ENCODE measurements at regions not wholly inside any gene's neighbourhood (a gene's known extent, or its start where the extent isn't known, plus 50 kb on each side); places are given as distances from the start of the nearest gene placed in this dataset.

- Histone ChIP-seq H3K4me3 (ENCODE audit: control insufficient read depth in 1 of 7, extremely low read depth in 1 of 7, insufficient read depth in 4 of 7, low read depth in 2 of 7, low read length in 6 of 7) (no peak overlapping the region), H3K4me1 (ENCODE audit: control extremely low read depth in 1 of 4, control insufficient read depth in 4 of 4, insufficient read depth in 4 of 4, low read length in 3 of 4) (no peaks in the 10 kb centered on the region), H3K36me3 (ENCODE audit: control insufficient read depth in 4 of 4, insufficient read depth in 4 of 4, low read length in 3 of 4) (no peaks in the 10 kb centered on the region), H3K9me3 (ENCODE audit: control extremely low read depth in 1 of 5, control insufficient read depth in 4 of 5, insufficient read depth in 2 of 5, low read depth in 1 of 5, low read length in 4 of 5) (peaks cover 0 to 1% (median 0%) of the 10 kb centered on the region in 5 experiments), H3K27me3 (replicated peaks in 2 of 5; ENCODE audit: control insufficient read depth in 4 of 5, insufficient read depth in 5 of 5, low read length in 4 of 5) (no peaks in the 10 kb centered on the region), H3K27ac (ENCODE audit: insufficient read depth in 1 of 2, low read depth in 1 of 2, low read length in 2 of 2, poor library complexity in 1 of 2, severe bottlenecking in 2 of 2) (no peak overlapping the region)
- 96% methylated on average over 4 of the region's 4 CpGs for WGBS (ENCODE audit: insufficient coverage)
- ChIA-PET CTCF (no interaction called here), POLR2A (no interaction called here)
- DNase-seq = no peak
Observed at GRCh38 chr5:57655228-57655627, 172.6 kb upstream of the ACTBL2 start.

DNA sequence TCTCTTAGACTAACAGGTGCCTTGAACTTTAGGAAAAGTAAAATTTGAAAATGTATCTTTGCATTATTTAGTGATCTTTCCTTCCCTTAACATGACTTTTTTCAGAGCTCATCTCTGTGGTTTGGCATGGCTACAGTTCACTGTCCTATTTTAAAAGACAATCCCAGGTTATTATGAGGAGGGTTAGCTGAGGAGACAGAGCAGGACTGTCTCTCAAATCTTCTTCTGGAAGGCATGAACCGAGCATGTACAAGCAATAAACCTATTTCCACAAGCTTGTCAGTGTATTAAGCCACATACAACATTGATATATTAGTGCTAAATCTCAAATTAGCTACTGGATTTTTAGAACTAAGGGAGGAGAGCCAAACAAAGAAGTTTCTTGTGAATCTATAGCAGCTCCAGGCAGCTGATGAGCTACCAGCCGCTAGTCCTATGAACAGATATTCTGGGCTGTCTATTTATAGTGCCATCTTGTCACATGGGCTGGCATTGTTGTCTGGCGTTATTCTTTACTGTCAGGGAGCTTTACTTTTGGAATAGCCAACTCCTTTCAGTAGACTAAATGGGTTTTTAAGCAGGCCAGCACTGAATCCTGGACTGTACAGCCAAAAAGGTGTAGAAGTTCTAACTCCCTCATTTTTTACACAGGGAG, 171.2 kb upstream of the ACTBL2 start:
- CTCF ChIA-PET = no interaction called here
- WGBS (ENCODE audit: insufficient coverage) = 100% methylated on average over 2 of the region's 3 CpGs

GRCh38 chr5:57651127-57651526, 168.5 kb upstream of the ACTBL2 start:
- 100% methylated on average over 1 of the region's 1 CpG for WGBS (ENCODE audit: insufficient coverage)
- CTCF ChIA-PET = interaction anchor here (1.5 kb wide), 2 partner anchors 14 to 60 kb away, joined by 3 read pairs; no protein-coding TSS in a partner anchor
- DNase-seq = no peak
- H3K9me3 ChIP-seq (ENCODE audit: control extremely low read depth in 1 of 5, control insufficient read depth in 4 of 5, insufficient read depth in 2 of 5, low read depth in 1 of 5, low read length in 4 of 5) = peaks cover 0 to 15% (median 0%) of the 10 kb centered on the region in 5 experiments
- POLR2A ChIA-PET = no interaction called here
- no peaks in the 10 kb centered on the region for H3K36me3 ChIP-seq (ENCODE audit: control insufficient read depth in 4 of 4, insufficient read depth in 4 of 4, low read length in 3 of 4)
- H3K4me1 ChIP-seq (ENCODE audit: control extremely low read depth in 1 of 4, control insufficient read depth in 4 of 4, insufficient read depth in 4 of 4, low read length in 3 of 4) = no peaks in the 10 kb centered on the region
- no peak overlapping the region for H3K27ac ChIP-seq (ENCODE audit: insufficient read depth in 1 of 2, low read depth in 1 of 2, low read length in 2 of 2, poor library complexity in 1 of 2, severe bottlenecking in 2 of 2)
- no peak overlapping the region for H3K4me3 ChIP-seq (ENCODE audit: control insufficient read depth in 1 of 7, extremely low read depth in 1 of 7, insufficient read depth in 4 of 7, low read depth in 2 of 7, low read length in 6 of 7)
- no peaks in the 10 kb centered on the region for H3K27me3 ChIP-seq (replicated peaks in 2 of 5; ENCODE audit: control insufficient read depth in 4 of 5, insufficient read depth in 5 of 5, low read length in 4 of 5)

More for the DNA sequence above, 171.2 kb upstream of the ACTBL2 start:
- H3K4me1 ChIP-seq (ENCODE audit: control extremely low read depth in 1 of 4, control insufficient read depth in 4 of 4, insufficient read depth in 4 of 4, low read length in 3 of 4) = no peaks in the 10 kb centered on the region
- peaks cover 0 to 7% (median 0%) of the 10 kb centered on the region in 5 experiments for H3K9me3 ChIP-seq (ENCODE audit: control extremely low read depth in 1 of 5, control insufficient read depth in 4 of 5, insufficient read depth in 2 of 5, low read depth in 1 of 5, low read length in 4 of 5)
- H3K4me3 ChIP-seq (ENCODE audit: control insufficient read depth in 1 of 7, extremely low read depth in 1 of 7, insufficient read depth in 4 of 7, low read depth in 2 of 7, low read length in 6 of 7) = no peak overlapping the region
- no peaks in the 10 kb centered on the region for H3K27me3 ChIP-seq (replicated peaks in 2 of 5; ENCODE audit: control insufficient read depth in 4 of 5, insufficient read depth in 5 of 5, low read length in 4 of 5)
- DNase-seq = no peak
- H3K36me3 ChIP-seq (ENCODE audit: control insufficient read depth in 4 of 4, insufficient read depth in 4 of 4, low read length in 3 of 4) = no peaks in the 10 kb centered on the region
- no peak overlapping the region for H3K27ac ChIP-seq (ENCODE audit: insufficient read depth in 1 of 2, low read depth in 1 of 2, low read length in 2 of 2, poor library complexity in 1 of 2, severe bottlenecking in 2 of 2)
- POLR2A ChIA-PET = interaction anchor here (0.6 kb wide), 2 partner anchors 11 to 776 kb away, joined by 3 read pairs; no protein-coding TSS in a partner anchor

DNA sequence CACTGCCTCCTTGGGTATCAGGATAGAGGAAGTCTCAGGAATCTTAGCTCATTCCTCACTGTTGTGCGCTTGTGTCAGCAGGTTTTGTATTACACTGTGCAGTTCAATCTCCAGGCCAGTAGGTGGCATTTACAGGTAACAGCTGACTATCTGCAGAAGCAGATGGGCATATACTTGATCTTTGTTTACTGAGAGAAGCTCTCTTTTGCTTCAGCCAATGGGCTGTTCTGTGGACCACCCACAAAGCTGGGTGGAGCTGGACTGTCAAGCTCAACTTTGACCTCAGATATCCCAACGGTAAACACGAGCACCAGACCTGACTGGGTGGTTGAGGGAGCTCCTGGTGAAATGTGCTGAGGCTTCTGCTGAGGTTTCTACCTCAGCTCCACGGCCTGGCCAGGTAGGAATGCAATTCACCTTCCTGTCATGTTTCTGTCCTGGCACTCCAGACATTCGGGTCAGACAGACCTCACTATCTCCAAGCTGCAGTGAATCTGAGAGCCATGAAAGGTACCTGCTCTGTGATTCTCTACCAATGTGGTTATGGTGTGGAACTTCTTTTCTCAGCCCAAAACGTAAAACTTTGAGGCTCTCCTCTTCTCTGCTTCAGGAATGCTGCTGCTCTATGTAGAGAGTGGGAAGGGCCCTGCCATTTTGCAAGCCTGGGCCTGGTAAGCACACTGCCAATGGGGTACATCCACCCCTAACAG, 167.9 kb upstream of the ACTBL2 start:
- Histone ChIP-seq H3K27ac (ENCODE audit: insufficient read depth in 1 of 2, low read depth in 1 of 2, low read length in 2 of 2, poor library complexity in 1 of 2, severe bottlenecking in 2 of 2) (no peak overlapping the region), H3K27me3 (replicated peaks in 2 of 5; ENCODE audit: control insufficient read depth in 4 of 5, insufficient read depth in 5 of 5, low read length in 4 of 5) (no peaks in the 10 kb centered on the region), H3K9me3 (ENCODE audit: control extremely low read depth in 1 of 5, control insufficient read depth in 4 of 5, insufficient read depth in 2 of 5, low read depth in 1 of 5, low read length in 4 of 5) (peaks cover 0 to 15% (median 0%) of the 10 kb centered on the region in 5 experiments), H3K4me1 (ENCODE audit: control extremely low read depth in 1 of 4, control insufficient read depth in 4 of 4, insufficient read depth in 4 of 4, low read length in 3 of 4) (no peaks in the 10 kb centered on the region), H3K36me3 (ENCODE audit: control insufficient read depth in 4 of 4, insufficient read depth in 4 of 4, low read length in 3 of 4) (no peaks in the 10 kb centered on the region), H3K4me3 (ENCODE audit: control insufficient read depth in 1 of 7, extremely low read depth in 1 of 7, insufficient read depth in 4 of 7, low read depth in 2 of 7, low read length in 6 of 7) (no peak overlapping the region)
- WGBS (ENCODE audit: insufficient coverage) = 93% methylated on average over 3 of the region's 6 CpGs
- ChIA-PET CTCF (interaction anchor here (1.0 to 2.6 kb wide), 6 partner anchors 8 to 60 kb away, joined by 3 to 8 read pairs (median 4); no protein-coding TSS in a partner anchor), POLR2A (no interaction called here)
- peak; percentile 11 to 22 (median 15) for DNase-seq

DNA sequence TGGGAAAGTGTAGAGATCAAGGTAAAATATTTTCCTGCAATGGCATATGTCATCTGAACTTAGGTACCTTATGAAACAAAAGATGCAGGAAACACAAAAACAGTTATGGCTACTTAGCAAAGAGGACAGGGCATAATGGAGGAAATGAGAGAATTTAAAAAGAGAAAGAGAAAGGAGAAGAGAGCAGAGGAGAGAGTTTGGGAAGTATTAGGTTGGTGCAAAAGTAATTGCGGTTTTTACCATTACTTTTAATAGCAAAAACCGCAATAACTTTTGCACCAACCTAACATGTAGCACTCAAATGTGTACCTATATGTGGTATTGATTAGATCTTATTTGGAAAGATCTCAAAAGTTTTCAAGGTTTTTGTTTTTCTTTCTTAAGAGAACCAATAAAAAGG, 160.1 kb upstream of the ACTBL2 start:
- DNase-seq = no peak
- Histone ChIP-seq H3K36me3 (ENCODE audit: control insufficient read depth in 4 of 4, insufficient read depth in 4 of 4, low read length in 3 of 4) (no peaks in the 10 kb centered on the region), H3K4me1 (ENCODE audit: control extremely low read depth in 1 of 4, control insufficient read depth in 4 of 4, insufficient read depth in 4 of 4, low read length in 3 of 4) (no peaks in the 10 kb centered on the region), H3K27ac (ENCODE audit: insufficient read depth in 1 of 2, low read depth in 1 of 2, low read length in 2 of 2, poor library complexity in 1 of 2, severe bottlenecking in 2 of 2) (no peak overlapping the region), H3K27me3 (replicated peaks in 2 of 5; ENCODE audit: control insufficient read depth in 4 of 5, insufficient read depth in 5 of 5, low read length in 4 of 5) (no peaks in the 10 kb centered on the region), H3K9me3 (ENCODE audit: control extremely low read depth in 1 of 5, control insufficient read depth in 4 of 5, insufficient read depth in 2 of 5, low read depth in 1 of 5, low read length in 4 of 5) (peaks cover 0 to 4% (median 3%) of the 10 kb centered on the region in 5 experiments), H3K4me3 (ENCODE audit: control insufficient read depth in 1 of 7, extremely low read depth in 1 of 7, insufficient read depth in 4 of 7, low read depth in 2 of 7, low read length in 6 of 7) (no peak overlapping the region)
- ChIA-PET CTCF (no interaction called here), POLR2A (interaction anchor here (0.6 kb wide), 1 partner anchor 11 kb away, joined by 3 read pairs; no protein-coding TSS in a partner anchor)
- no CpG with 5 or more reads among the region's 2 CpGs for WGBS (ENCODE audit: insufficient coverage)

- no peak for DNase-seq
- peaks cover 0 to 4% (median 0%) of the 10 kb centered on the region in 5 experiments for H3K9me3 ChIP-seq (ENCODE audit: control extremely low read depth in 1 of 5, control insufficient read depth in 4 of 5, insufficient read depth in 2 of 5, low read depth in 1 of 5, low read length in 4 of 5)
- 96% methylated on average over 4 of the region's 4 CpGs for WGBS (ENCODE audit: insufficient coverage)
- H3K27ac ChIP-seq (ENCODE audit: insufficient read depth in 1 of 2, low read depth in 1 of 2, low read length in 2 of 2, poor library complexity in 1 of 2, severe bottlenecking in 2 of 2) = no peak overlapping the region
- POLR2A ChIA-PET = no interaction called here
- CTCF ChIA-PET = no interaction called here
- H3K27me3 ChIP-seq (replicated peaks in 2 of 5; ENCODE audit: control insufficient read depth in 4 of 5, insufficient read depth in 5 of 5, low read length in 4 of 5) = no peaks in the 10 kb centered on the region
- H3K4me1 ChIP-seq (ENCODE audit: control extremely low read depth in 1 of 4, control insufficient read depth in 4 of 4, insufficient read depth in 4 of 4, low read length in 3 of 4) = no peaks in the 10 kb centered on the region
- H3K4me3 ChIP-seq (ENCODE audit: control insufficient read depth in 1 of 7, extremely low read depth in 1 of 7, insufficient read depth in 4 of 7, low read depth in 2 of 7, low read length in 6 of 7) = no peak overlapping the region
- H3K36me3 ChIP-seq (ENCODE audit: control insufficient read depth in 4 of 4, insufficient read depth in 4 of 4, low read length in 3 of 4) = no peaks in the 10 kb centered on the region
Observed at GRCh38 chr5:57642066-57642465, 159.5 kb upstream of the ACTBL2 start.

- CTCF ChIA-PET = no interaction called here
- Histone ChIP-seq H3K9me3 (ENCODE audit: control extremely low read depth in 1 of 5, control insufficient read depth in 4 of 5, insufficient read depth in 2 of 5, low read depth in 1 of 5, low read length in 4 of 5) (peaks cover 0 to 2% (median 0%) of the 10 kb centered on the region in 5 experiments), H3K27ac (ENCODE audit: insufficient read depth in 1 of 2, low read depth in 1 of 2, low read length in 2 of 2, poor library complexity in 1 of 2, severe bottlenecking in 2 of 2) (no peak overlapping the region), H3K27me3 (replicated peaks in 2 of 5; ENCODE audit: control insufficient read depth in 4 of 5, insufficient read depth in 5 of 5, low read length in 4 of 5) (no peaks in the 10 kb centered on the region), H3K36me3 (ENCODE audit: control insufficient read depth in 4 of 4, insufficient read depth in 4 of 4, low read length in 3 of 4) (no peaks in the 10 kb centered on the region), H3K4me1 (ENCODE audit: control extremely low read depth in 1 of 4, control insufficient read depth in 4 of 4, insufficient read depth in 4 of 4, low read length in 3 of 4) (no peaks in the 10 kb centered on the region), H3K4me3 (ENCODE audit: control insufficient read depth in 1 of 7, extremely low read depth in 1 of 7, insufficient read depth in 4 of 7, low read depth in 2 of 7, low read length in 6 of 7) (no peak overlapping the region)
- no peak for DNase-seq
- POLR2A ChIA-PET = no interaction called here
- 100% methylated on average over 1 of the region's 3 CpGs for WGBS (ENCODE audit: insufficient coverage)
Observed at GRCh38 chr5:57635146-57635777, 152.7 kb upstream of the ACTBL2 start.

Data from common myeloid progenitor, CD34-positive (primary cell).